ENCODE measurements at regions not wholly inside any gene's neighbourhood (a gene's known extent, or its start where the extent isn't known, plus 50 kb on each side); places are given as distances from the start of the nearest gene placed in this dataset.

- TF ChIP-seq SUZ12 (IDR thresholded peaks at IDR 0.05; ENCODE audit: extremely low read depth, insufficient read depth, insufficient read length) (no peak), YY1 (IDR thresholded peaks at IDR 0.05; ENCODE audit: insufficient read depth, insufficient read length) (no peak), ZNF274 (IDR thresholded peaks at IDR 0.05; ENCODE audit: low read depth, low read length) (no peak)
Observed at GRCh38 chr21:20151741-20152140, 846.5 kb upstream of the NCAM2 start.

All from NT2/D1 (cell line).